KMS-11 (cell line): ENCODE measurements at regions not wholly inside any gene's neighbourhood (a gene's known extent, or its start where the extent isn't known, plus 50 kb on each side); places are given as distances from the start of the nearest gene placed in this dataset.

Experiments used
- H2AFZ ChIP-seq: fragments of 200-600 bp; sonication (generic); 2 replicates; pipeline ENCODE4 v1.6.1; 2016; ENCODE audit warnings: antibody characterized with exemption, mixed run types, low read depth
- H3K27ac ChIP-seq: fragments of 200-600 bp; sonication (generic); 2 replicates; pipeline ENCODE4 v1.6.1; 2016; ENCODE audit warnings: mild to moderate bottlenecking, mixed run types
- H3K27me3 ChIP-seq: fragments of 200-600 bp; sonication (generic); 2 replicates; pipeline ENCODE4 v1.6.1; 2017; ENCODE audit warnings: mild to moderate bottlenecking, low read depth, mixed run types, moderate library complexity; ENCODE audit not compliant: insufficient read depth
- H3K36me3 ChIP-seq: fragments of 200-600 bp; sonication (generic); 2 replicates; pipeline ENCODE4 v1.6.1; 2017; ENCODE audit warnings: mild to moderate bottlenecking, mixed run types; ENCODE audit not compliant: insufficient read depth
- H3K4me1 ChIP-seq: fragments of 200-600 bp; sonication (generic); 2 replicates; pipeline ENCODE4 v1.6.1; 2016; ENCODE audit warnings: mild to moderate bottlenecking, low read depth, mixed run types; ENCODE audit not compliant: poor library complexity, severe bottlenecking
- H3K4me2 ChIP-seq: fragments of 200-600 bp; sonication (generic); 2 replicates; pipeline ENCODE4 v1.7.0; 2016; ENCODE audit warnings: mild to moderate bottlenecking, mixed run types
- H3K4me3 ChIP-seq: fragments of 200-600 bp; sonication (generic); IDR thresholded peaks from 2 replicates; pipeline ENCODE4 v1.6.1; 2017; ENCODE audit warnings: low read depth, low read length, mixed read lengths; ENCODE audit not compliant: insufficient read depth
- H3K79me2 ChIP-seq: fragments of 200-600 bp; sonication (generic); 2 replicates; pipeline ENCODE4 v1.6.1; 2016; ENCODE audit warnings: low read depth, mixed run types; ENCODE audit not compliant: insufficient read depth
- H3K9ac ChIP-seq: fragments of 200-600 bp; sonication (generic); 2 replicates; pipeline ENCODE4 v1.6.1; 2016; ENCODE audit warnings: mild to moderate bottlenecking, mixed run types
- H4K20me1 ChIP-seq: fragments of 200-600 bp; sonication (generic); 2 replicates; pipeline ENCODE4 v1.6.1; 2016; ENCODE audit warnings: mild to moderate bottlenecking, mixed run types; ENCODE audit not compliant: insufficient read depth
- TF ChIP-seq, protein P1 (sequence below): fragments of 200-600 bp; sonication (generic); conservative IDR thresholded peaks from 2 replicates; pipeline ENCODE4 v1.6.1; 2017; ENCODE audit warnings: low read depth, mild to moderate bottlenecking, antibody characterized with exemption, low read length, moderate library complexity, mixed read lengths

DNA sequence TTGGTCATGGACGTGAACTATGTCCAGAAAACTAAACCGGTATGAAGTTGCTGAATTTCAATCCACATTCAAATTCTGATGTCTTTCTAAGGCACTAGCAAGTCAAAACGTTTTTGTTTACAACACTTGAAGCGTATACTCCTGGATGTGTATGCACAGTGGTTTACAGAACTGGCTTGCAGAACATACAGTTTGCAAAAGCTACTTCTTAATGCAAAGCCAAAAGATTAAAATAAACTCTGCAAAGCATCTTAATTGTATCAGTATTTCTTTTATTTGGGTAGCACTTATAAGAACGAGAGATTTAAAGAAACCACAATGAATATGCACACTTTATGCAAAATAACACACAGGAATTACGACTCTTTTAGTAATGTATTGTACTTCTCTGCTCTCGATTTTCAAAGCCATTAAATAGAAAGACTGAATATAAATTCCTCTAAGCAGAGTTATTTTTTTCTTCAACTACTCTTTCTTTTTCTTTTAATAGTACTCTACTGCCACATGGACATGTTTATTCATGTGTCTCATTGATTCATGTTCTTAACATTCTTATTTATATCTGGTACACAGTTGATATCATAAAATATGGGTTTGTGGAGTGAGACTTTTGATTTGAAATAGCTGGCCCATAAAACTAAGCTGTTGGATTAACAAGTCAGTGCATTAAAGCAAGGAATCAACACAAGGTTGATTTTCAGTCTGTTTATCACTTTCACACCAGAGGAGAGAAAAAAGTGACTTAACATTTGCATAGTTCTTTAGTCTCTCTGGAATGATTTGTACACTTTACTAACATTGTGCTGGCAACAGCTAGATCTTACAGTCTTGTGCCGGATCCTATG, 189.4 kb upstream of the STEAP4 start:
- no peak overlapping the region for H3K27ac ChIP-seq
- no peaks in the 10 kb centered on the region for H3K36me3 ChIP-seq
- no peak overlapping the region for H3K9ac ChIP-seq
- no peaks in the 10 kb centered on the region for H3K27me3 ChIP-seq
- no peak overlapping the region for H3K4me3 ChIP-seq
- H3K4me1 ChIP-seq: no peaks in the 10 kb centered on the region
- H2AFZ ChIP-seq: no peak overlapping the region
- no peaks in the 10 kb centered on the region for H3K79me2 ChIP-seq
- H4K20me1 ChIP-seq: no peaks in the 10 kb centered on the region
- H3K4me2 ChIP-seq: no peak overlapping the region
- TF ChIP-seq, protein P1, sequence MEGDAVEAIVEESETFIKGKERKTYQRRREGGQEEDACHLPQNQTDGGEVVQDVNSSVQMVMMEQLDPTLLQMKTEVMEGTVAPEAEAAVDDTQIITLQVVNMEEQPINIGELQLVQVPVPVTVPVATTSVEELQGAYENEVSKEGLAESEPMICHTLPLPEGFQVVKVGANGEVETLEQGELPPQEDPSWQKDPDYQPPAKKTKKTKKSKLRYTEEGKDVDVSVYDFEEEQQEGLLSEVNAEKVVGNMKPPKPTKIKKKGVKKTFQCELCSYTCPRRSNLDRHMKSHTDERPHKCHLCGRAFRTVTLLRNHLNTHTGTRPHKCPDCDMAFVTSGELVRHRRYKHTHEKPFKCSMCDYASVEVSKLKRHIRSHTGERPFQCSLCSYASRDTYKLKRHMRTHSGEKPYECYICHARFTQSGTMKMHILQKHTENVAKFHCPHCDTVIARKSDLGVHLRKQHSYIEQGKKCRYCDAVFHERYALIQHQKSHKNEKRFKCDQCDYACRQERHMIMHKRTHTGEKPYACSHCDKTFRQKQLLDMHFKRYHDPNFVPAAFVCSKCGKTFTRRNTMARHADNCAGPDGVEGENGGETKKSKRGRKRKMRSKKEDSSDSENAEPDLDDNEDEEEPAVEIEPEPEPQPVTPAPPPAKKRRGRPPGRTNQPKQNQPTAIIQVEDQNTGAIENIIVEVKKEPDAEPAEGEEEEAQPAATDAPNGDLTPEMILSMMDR: no peak

DNA sequence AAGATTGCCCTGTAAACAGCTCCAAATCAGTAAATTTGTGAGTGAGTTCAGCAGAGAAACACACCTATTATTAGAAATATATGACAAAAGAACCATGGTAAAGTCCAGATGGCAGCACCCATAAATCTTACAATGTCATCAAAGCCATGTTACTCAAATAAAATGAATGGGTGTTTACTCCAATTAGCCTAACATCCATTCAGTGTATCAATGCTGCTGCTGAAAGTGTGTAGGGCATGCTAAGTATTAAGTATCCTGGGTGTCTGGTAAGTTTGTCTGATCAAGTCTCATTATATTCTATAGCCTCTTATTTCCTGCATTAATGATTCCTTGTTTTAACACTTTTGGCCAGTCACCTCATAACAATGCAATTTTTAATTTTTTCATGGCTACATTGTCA, 185.5 kb upstream of the STEAP4 start:
- H3K4me2 ChIP-seq: no peak overlapping the region
- no peak overlapping the region for H3K4me3 ChIP-seq
- no peak overlapping the region for H2AFZ ChIP-seq
- no peaks in the 10 kb centered on the region for H3K36me3 ChIP-seq
- no peak overlapping the region for H3K27ac ChIP-seq
- H3K4me1 ChIP-seq: no peaks in the 10 kb centered on the region
- H4K20me1 ChIP-seq: no peaks in the 10 kb centered on the region
- H3K27me3 ChIP-seq: no peaks in the 10 kb centered on the region
- TF ChIP-seq, protein P1: no peak
- H3K9ac ChIP-seq: no peak overlapping the region
- no peaks in the 10 kb centered on the region for H3K79me2 ChIP-seq

DNA sequence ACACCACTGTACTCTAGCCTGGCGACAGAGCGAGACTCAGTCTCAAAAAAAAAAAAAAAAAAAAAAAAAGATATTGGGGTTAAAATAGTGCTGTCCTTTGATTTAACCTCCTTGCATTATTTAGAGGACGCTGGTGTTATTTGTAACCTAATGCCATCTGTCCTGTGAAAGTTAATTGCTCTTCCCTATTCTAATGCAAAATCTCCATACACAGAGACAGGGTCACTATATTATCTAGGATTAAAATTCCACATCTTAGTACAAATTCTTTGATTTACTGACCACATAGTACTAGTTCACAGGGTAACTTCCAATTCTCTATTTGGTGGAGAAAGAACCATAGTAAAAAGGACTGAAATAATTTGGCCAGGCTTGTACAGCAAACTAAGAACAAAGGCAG, 184.2 kb upstream of the STEAP4 start:
- no peak overlapping the region for H3K4me3 ChIP-seq
- no peaks in the 10 kb centered on the region for H3K36me3 ChIP-seq
- TF ChIP-seq, protein P1: no peak
- no peak overlapping the region for H2AFZ ChIP-seq
- H4K20me1 ChIP-seq: no peaks in the 10 kb centered on the region
- H3K27ac ChIP-seq: no peak overlapping the region
- H3K27me3 ChIP-seq: no peaks in the 10 kb centered on the region
- H3K9ac ChIP-seq: no peak overlapping the region
- no peaks in the 10 kb centered on the region for H3K79me2 ChIP-seq
- H3K4me2 ChIP-seq: no peak overlapping the region
- no peaks in the 10 kb centered on the region for H3K4me1 ChIP-seq

DNA sequence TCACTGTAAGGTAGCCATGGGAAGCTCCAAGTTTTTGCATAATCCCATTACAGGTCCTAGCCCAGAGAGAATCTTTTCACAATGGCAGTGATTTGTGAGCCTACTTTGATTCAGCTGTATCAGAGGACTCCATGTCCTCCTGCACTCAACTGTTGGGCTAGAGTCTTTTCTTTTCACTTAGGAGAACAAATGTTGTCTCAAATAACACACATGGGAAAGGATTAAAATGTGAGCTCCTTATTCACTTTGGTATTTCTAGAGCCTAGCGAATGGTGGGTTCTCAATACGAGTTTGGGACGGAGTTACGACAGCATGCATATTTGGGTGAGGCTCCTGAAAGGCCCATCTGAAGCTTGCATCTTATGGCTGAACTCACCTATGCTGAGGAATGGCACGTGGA, 183.5 kb upstream of the STEAP4 start:
- Histone ChIP-seq H2AFZ (no peak overlapping the region), H3K4me1 (no peaks in the 10 kb centered on the region), H3K27ac (no peak overlapping the region), H3K4me2 (no peak overlapping the region), H3K9ac (no peak overlapping the region), H3K4me3 (no peak overlapping the region), H3K36me3 (no peaks in the 10 kb centered on the region), H3K27me3 (no peaks in the 10 kb centered on the region), H4K20me1 (no peaks in the 10 kb centered on the region), H3K79me2 (no peaks in the 10 kb centered on the region)
- TF ChIP-seq, protein P1: no peak
